Kidney glomerular epithelial cell (primary cell): ENCODE measurements at regions not wholly inside any gene's neighbourhood (a gene's known extent, or its start where the extent isn't known, plus 50 kb on each side); places are given as distances from the start of the nearest gene placed in this dataset.

Source experiments
- DNase-seq: peaks from one replicate; lab custom pipeline; 2025; lab: John Stamatoyannopoulos, UW

DNA sequence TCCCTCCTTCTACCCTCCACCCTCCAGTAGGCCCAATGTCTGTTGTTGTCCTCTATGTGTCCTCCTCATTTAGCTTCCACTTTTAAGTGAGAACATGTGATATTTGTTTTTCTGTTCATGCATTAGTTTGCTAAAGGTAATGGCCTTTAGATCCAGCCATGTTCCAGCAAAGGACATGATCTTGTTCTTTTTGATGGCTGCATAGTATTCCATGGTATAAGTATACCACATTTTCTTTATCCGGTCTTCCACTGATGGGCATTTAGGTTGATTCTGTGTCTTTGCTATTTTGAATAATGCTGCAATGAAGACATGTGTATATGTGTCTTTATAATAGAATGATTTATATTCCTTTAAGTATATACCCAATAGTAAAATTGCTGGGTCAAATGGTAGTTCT, 232.5 kb upstream of the PRR16 start:
- DNase-seq, result no peak

DNA sequence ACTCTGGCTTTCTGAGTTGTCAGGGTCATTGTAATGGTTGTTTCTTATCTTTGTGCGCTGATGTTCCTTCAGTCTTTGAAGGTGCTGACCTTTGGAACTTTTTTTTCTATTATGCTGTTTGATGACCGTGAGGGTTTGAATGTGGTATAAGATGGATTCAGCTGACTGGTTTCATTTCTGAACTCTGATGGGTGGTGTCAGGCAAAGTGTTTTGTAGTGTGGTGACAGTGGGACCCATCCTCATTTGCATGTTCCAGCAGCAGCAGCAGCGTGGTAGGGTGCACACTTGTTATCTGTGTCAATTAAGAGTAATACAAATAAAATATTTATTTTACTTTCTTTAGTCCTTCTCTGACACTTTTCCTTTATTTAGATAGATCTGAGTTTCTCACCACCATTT, 227.7 kb upstream of the PRR16 start:
- no peak for DNase-seq

DNA sequence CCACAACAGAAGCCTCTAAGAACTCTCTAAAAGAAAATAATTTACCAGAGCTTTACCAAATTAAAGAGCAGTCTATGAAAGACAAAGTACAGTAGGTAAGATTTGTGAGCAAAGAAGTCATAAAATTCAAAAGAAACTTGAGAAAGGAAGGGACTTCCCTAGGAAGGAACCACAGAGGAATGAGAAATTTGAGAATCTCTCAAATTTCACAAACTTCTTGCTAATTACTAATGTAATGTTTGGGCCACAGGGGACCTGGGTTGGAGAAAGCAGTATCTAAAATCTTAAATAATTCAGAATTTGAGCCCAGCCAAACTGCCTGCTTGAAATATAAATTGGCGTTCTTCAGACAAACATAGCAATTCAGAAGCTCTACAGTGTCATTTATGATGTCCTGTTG, 225.0 kb upstream of the PRR16 start:
- no peak for DNase-seq

DNA sequence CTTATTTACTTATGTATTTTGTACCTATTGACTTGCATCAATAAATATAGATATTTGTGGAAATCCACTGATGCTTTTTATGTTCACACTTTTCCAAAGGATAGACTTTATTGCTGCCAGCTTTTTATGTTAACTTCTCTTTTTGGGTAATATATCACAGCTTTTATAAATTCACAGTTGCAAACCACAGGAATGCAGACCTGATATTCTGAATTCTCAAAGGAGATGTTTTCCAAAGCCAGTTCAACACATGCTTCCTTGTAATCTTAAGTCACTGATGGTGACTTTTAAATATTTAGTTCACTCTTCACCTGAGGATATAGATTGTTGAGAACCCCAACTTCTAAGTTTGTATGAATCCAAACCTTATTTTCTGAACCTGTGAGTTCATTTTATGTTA, 223.4 kb upstream of the PRR16 start:
- DNase-seq, result no peak

DNA sequence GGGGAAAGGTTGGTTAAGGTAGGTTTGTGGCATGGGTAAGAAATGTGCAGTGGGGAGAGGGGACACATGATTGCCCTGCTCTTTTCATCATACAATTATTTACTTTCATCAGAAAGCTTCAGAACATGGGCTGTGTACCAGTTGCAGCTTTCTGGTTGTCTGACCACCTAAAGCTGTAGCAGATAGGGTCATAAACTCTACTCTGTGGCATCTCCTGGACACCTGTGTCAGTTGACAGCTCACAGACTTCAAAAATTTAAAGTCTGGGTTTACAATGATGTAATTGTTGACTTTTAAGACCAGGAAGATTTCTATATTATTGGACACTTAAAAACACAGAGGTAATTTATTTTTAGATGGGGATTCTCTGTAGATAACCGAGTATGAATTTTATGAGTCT, 222.7 kb upstream of the PRR16 start:
- DNase-seq, result no peak

DNA sequence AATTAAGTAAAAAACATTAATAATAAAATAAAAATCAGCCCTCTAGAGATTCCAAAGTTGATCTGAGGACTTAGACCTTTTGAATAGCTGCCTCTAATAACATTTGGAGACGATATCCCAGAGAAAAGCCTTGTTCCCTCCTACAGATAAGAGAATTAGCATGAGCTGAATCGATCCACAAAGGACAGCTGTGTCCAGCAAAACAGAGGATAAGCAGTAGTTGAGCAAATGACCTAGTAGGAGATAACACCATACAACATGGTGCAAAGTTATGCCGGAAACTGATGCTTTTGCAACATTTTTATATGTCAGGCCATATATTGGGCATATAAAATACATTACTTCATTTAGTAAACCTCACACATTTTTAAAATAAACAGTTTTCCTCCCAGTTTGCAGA, 212.2 kb upstream of the PRR16 start:
- no peak for DNase-seq

DNA sequence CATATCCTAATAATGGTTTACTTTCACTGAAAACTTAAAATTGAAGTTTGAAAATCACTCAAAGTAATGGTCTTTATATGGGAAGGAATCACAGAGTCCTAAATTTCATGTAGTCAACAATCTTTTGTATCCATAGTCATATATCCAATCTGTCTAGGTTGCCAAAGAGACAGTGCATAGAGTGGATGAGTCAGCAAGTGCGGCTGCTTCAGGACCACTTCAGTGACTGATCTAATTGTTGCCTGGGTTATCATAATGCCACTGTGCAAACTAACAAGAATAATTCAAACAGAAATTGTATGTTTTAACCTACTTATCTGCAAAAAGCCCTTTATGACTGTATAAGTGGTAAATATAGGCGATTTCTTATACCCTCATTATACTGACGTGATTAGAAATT, 211.3 kb upstream of the PRR16 start:
- no peak for DNase-seq

DNA sequence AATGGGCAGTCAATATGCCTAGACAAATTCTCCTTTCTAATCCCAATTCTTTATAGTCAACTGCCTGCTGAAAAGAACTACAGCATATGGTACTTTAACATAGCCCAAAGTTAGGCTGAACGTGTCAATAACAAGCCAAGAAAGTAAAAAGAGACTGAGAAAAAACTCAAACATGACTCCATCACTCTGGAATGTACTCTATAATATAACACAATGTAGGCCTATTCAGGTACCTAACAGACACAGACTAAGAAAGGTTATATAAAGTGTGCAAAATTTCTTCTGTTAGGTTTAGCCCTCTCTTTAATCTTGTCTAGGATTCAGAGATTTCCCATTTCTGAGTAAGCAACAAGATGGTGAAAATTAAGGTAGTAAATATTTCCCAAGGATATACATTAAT, 209.7 kb upstream of the PRR16 start:
- DNase-seq, result no peak

DNA sequence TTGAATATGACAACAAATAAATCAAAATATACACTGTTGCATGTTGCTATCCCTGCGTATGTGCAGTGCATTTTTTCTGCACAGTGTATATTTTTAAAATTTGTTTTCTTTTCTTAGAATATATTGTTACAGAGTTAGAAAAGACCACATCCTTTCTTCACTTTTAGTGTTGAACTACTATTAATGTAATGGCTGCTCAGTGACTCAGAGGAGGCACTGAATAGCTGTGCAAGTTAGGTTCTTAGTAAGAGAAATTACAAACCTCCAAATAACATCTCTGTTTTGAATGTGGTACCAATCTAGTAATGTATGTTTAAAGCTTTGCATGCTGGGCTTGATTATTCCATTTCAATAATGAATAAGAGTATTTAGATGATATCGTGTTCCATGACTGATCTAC, 208.9 kb upstream of the PRR16 start:
- DNase-seq, result no peak

DNA sequence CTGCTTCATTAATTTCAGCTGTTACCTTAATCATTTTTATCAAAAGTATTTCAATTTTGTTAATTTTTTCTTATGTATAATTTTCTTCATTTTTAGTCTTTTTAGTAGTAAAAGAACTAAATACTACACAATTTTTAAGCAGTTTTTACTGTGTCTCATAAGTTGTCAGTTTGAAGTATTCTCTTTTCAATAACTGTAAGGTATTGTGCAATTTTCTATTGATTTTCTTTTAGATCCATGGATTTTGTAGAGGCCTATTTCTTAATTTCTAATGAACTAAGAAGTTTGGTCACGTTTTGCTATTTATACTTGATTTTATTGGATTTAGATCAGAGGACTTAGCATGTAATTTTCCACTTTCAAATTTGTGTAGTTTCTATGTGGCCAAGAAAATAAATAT, 207.7 kb upstream of the PRR16 start:
- no peak for DNase-seq

DNA sequence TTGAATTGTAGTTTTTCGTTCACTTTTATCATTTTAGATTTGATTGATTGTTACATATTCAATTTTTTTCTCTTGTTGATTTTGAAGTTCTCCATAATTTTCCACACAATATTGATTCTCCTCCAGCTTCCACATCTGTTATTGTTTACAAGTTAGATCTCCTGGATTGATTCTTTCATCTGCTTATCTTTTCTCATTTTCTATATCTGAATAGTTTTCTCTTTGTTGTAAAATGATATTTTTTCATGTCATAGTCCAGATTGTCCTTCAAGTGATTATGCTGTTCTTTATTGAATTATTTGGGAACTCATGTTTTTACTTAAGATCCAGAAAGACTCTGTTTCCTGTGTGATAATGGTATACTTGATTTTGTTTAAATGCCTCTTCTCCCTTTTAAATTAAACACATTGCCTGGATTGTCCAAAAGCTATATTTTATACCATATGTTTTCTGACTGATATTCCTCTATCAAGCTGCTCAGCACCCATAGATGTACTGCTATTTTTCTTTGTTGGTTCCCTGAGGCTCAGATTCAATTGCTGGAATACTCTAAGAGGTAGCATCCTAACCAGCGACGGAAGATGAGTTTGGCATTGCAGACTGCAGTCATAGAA, 206.6 kb upstream of the PRR16 start:
- DNase-seq, result no peak

DNA sequence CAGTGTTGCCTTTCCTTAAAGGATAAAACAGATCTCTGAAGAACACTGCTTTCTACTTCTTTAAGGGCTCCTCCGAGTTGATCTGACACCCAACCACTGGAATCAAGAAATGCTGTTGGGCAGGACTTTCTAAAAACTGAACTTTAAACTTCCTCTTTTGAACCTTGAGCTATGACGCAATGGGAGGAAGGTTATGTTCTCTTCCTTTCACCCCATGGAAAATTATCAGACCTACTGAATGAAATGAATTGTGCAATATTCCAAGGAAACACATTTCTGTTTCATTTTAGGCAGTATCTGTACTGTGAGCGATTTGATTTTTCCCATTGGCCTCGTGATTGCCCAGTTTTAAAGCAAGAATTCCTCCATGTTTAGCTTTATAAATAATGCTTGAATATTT, 206.0 kb upstream of the PRR16 start:
- DNase-seq, result no peak

DNA sequence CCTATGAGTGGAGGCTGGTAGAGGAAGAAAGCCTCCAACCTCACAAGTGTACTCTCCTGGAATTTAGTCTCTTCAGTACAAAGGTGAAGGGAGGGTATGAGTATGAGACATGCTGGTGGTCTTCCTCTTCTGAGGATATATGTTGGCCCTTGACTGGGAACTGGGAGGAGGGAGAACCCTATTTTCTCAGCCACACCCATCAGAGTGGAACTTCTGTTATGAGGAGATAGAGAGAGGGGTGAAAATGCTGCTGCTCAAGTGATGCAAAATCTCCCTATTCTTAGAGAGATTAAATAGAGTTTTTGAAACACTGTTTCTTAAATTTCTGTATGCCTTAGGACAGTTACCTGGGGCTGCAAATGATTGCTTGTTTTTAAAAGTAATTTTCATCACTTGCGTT, 203.4 kb upstream of the PRR16 start:
- DNase-seq, result no peak

DNA sequence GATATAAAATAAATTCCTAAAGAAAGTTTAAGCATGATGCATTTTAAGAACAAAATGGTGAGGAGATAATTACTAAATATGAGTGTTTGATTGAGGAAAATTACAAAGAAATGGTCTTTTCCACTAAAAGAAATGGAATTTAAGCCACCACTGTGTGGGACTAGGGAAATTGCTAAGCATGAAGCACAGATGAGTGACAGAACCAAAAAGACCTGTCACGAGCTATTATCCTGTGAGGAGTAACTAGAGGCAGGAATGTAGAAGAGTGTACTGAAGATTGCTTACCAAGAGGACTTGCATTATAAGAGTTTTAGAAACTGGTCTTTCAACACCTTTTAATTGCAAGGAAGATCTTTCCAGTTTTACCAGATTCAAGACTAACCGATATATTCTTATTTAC, 193.6 kb upstream of the PRR16 start:
- DNase-seq, result no peak

DNA sequence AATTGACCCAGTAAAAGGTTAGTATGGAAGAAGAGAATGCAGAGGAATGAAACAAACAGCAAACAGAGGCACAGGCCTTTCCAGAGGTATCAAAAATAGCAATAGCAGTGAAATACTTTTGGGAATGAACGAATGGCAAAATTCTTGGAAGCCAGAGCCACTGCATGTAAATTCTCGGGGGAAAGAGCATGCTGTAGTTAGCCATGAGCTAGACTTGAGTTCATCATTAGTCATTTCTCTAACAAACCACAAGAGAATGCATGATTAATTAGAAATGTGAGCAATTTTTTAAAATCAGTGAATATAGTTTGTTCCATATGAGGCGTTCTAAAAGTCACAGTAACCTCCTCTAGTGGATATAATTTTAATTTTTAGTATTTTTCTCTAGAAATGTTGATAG, 170.3 kb upstream of the PRR16 start:
- peak; percentile 28 for DNase-seq

DNA sequence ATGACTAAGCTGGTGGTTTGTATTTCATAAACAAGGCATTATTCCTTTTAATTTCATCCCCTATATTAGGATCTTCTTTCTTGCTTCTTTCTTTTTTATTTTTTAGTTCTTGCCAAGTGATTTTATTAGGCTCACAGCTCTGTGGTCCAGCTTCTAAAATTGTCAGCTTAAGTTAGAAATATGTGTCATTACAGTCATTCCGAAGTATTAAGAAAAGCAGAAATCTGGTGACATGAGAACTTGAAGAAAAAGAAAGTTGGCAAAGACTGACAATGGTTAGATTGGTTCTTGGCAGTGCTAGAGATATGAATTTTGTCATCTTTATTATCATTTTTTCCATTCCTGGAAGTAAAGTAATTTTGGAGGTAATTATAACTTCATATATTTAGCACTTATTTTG, 166.5 kb upstream of the PRR16 start:
- no peak for DNase-seq

DNA sequence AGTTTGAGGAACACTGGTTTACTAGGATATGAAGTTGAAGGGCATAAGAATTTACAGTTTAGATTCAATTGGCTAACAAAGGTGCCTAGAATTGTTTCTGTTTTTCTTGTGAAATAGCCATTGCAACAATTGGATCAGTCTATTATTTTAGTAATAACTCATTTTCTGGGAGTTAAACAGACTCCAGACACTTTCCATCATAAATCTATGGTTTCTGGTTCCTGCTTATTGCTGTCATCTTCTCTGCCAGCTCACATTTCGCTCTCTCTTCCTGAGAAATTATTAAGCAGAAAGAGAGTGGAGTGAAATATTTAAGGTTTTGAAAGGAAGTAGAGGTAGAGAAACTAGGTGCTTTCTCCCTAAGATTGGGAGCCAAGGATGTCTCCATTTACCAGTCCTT, 165.1 kb upstream of the PRR16 start:
- no peak for DNase-seq

DNA sequence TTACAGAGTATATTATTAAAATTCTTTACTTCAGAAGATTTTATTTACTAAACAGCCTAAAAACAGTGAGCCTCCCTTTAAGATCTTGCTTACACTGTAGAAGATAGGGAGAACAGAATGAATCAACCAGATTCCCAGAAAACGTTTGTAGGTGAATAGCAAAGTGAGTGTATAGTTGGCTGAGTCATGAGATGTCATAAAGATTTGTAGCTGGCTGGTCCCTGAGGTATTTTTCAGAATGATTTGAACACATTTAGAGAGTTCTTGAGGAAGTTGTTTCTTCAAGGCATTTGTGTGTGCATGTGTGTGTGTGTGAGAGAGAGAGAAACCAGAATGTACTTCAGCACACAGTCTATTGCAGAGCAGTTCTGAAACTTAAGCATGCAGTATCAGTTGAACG, 159.4 kb upstream of the PRR16 start:
- DNase-seq, result no peak

DNA sequence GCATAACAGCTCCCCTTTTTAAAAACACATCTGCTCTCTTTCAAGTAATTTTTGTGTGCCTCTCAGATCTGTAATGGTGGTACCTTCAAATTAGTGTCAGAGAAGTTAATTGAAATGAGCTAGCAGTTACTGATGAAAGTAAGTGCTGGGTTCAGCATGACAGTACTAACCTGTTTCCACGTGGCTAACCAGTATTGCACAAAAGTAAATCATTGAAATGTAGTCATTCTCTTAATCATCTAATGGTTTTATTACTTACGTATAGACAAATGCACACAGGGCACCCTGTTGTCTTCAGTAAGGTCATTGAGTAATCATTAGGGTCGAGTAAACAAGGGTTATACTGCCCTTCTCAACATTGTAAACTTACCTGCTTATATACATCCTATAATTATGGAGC, 157.8 kb upstream of the PRR16 start:
- DNase-seq, result no peak

DNA sequence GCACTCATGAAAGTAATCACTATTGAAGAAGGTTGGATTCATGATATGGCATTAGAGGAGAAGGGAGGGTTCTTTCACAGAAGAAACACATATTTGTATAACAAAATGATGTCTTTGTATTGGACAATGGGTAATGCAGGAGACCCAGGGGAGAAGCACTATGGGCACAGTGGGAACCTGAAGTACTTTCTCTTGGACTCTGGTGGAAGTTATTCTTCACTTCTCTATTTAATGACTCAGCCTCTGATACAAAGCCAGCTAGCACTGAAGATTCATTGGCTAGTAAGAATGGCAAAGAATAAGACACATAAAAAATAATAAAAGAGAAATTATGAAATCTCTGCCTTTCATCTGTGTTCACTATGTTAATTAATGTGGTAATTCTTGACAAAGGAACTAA, 149.9 kb upstream of the PRR16 start:
- DNase-seq, result no peak

DNA sequence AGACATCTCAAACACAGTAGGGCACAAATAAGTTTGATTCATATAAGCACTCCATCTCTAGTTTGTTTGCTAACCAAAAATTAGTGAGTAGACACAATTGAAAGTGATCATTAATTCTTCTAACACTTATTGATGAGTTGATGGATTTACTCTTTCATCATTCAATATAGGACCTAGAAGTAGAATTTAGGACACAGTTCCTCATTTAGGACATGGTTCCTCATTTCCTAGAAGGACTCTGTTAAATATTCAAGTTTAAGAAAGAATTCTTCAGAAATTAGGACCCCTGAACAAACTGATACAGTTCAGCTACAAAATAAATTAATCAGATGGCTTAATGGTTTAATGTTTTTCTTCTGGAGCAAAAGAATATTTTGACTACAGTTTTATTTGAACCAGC, 143.5 kb upstream of the PRR16 start:
- no peak for DNase-seq

DNA sequence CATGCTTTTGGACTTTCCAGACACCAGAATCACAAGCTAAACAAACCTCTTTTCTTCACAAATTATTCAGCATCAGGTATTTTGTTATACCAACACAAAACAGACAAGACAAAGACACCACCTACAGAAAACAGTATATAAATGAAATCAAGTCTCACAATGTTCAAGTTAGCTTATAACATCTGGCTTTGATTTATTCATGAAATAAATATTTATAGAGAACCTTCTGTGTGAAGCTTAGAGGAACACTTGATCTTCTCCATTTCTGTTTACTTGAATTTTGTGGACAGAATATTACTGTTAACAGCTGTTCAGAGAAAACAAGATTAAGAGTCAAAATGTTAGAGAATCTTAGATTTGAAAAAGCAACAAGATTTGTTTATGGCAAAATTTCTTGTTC, 137.4 kb upstream of the PRR16 start:
- DNase-seq, result no peak

DNA sequence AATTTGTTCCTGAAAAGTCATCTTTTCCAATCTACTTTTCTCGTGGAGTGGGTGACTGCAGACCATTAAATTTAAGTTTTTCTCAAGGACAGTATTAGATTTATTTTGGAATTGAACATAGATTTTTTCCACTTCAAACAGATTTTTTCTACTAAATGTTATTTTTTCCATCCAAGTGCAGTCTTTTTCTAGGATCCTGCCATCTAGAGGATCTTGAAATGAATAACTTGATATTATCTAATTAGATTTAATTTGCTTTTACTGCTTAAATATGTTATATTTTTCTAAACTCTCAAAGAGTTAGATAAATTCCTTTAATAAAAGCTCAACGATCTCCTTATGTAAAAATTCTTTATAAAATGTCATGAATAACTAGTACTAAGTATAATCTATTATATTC, 136.9 kb upstream of the PRR16 start:
- no peak for DNase-seq

DNA sequence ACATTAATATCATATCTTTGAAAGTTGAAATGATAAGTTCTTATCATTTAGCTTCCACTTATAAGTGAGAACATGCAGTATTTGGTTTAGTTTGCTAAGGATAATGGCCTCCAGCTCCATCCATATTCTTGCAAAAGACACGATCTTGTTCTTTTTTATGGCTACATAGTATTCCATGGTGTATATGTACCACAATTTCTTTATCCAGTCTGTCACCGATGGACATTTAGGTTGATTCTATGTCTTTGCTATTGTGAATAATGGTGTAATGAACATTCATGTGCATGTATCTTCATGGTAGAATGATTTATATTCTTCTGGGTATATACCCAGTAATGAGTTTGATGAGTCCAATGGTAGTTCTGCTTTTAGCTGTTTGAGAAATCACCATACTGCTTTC, 135.0 kb upstream of the PRR16 start:
- no peak for DNase-seq

DNA sequence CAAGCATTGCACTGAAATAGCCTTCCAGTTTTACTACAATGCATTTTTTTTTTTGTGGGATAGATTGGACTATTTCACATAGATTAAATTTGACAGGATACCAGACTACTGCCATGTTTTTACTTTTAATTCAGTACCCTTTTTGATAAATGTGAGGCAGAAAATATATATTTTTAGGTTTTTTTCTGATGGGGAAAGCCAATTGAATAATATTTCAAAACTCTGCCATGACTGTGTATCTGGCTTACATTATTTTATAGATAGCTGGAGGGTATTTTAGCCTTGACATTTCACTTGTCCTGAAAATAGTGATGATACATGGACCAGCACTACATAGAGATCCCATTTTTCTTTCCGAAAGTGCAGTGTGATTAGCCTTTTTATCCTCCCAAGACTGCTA, 133.5 kb upstream of the PRR16 start:
- no peak for DNase-seq
